ENCODE measurements at regions not wholly inside any gene's neighbourhood (a gene's known extent, or its start where the extent isn't known, plus 50 kb on each side); places are given as distances from the start of the nearest gene placed in this dataset.

GRCh38 chr5:112472614-112473013 lies 53.5 kb upstream of the EPB41L4A start:
- no peak for TF ChIP-seq CTCF (conservative IDR thresholded peaks at IDR 0.05)
- H3K27ac ChIP-seq = no peak overlapping the region

GRCh38 chr5:112473989-112474388 lies 54.9 kb upstream of the EPB41L4A start:
- no peak for TF ChIP-seq CTCF (conservative IDR thresholded peaks at IDR 0.05)

GRCh38 chr5:112475747-112476365 lies 56.8 kb upstream of the EPB41L4A start:
- no peak for TF ChIP-seq CTCF (conservative IDR thresholded peaks at IDR 0.05)
- no peak overlapping the region for H3K27ac ChIP-seq

More at GRCh38 chr5:112473989-112474388, 54.9 kb upstream of the EPB41L4A start:
- no peak overlapping the region for H3K27ac ChIP-seq

- H3K27ac ChIP-seq = no peak overlapping the region
- TF ChIP-seq CTCF (conservative IDR thresholded peaks at IDR 0.05) = no peak
Measured at GRCh38 chr5:112479418-112479817, 60.3 kb upstream of the EPB41L4A start.

GRCh38 chr5:112480501-112480900 lies 61.4 kb upstream of the EPB41L4A start:
- no peak overlapping the region for H3K27ac ChIP-seq
- no peak for TF ChIP-seq CTCF (conservative IDR thresholded peaks at IDR 0.05)

GRCh38 chr5:112483704-112484103 lies 64.6 kb upstream of the EPB41L4A start:
- no peak overlapping the region for H3K27ac ChIP-seq
- TF ChIP-seq CTCF (conservative IDR thresholded peaks at IDR 0.05) = no peak

GRCh38 chr5:112485934-112486355 lies 66.9 kb upstream of the EPB41L4A start:
- no peak for TF ChIP-seq CTCF (conservative IDR thresholded peaks at IDR 0.05)
- H3K27ac ChIP-seq = no peak overlapping the region
